ENCODE measurements at regions not wholly inside any gene's neighbourhood (a gene's known extent, or its start where the extent isn't known, plus 50 kb on each side); places are given as distances from the start of the nearest gene placed in this dataset.

DNA sequence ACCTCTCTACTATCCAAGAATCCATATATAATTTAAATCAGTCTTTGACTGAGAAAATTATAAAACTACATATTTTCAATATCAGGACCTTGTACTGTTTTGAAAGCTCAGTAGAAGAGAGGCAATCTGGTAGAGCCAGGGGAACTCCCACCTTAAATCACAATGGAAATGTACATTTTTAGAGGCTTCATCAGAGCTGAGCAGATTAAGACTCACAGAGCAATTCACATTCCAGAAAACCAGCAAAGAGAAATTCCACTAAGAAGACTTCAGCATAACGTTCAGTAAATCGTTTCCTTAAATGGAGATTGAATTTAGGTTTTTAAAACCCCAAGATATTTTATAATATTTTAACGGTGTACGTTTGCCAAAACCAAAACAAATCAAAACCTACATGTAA lies 227.8 kb upstream of the TRPM3 start:
- TF ChIP-seq, protein P1, sequence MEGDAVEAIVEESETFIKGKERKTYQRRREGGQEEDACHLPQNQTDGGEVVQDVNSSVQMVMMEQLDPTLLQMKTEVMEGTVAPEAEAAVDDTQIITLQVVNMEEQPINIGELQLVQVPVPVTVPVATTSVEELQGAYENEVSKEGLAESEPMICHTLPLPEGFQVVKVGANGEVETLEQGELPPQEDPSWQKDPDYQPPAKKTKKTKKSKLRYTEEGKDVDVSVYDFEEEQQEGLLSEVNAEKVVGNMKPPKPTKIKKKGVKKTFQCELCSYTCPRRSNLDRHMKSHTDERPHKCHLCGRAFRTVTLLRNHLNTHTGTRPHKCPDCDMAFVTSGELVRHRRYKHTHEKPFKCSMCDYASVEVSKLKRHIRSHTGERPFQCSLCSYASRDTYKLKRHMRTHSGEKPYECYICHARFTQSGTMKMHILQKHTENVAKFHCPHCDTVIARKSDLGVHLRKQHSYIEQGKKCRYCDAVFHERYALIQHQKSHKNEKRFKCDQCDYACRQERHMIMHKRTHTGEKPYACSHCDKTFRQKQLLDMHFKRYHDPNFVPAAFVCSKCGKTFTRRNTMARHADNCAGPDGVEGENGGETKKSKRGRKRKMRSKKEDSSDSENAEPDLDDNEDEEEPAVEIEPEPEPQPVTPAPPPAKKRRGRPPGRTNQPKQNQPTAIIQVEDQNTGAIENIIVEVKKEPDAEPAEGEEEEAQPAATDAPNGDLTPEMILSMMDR (conservative IDR thresholded peaks at IDR 0.05), result no peak
- no peak for TF ChIP-seq ZFX (IDR thresholded peaks at IDR 0.05)
- no peak overlapping the region for H3K27ac ChIP-seq

DNA sequence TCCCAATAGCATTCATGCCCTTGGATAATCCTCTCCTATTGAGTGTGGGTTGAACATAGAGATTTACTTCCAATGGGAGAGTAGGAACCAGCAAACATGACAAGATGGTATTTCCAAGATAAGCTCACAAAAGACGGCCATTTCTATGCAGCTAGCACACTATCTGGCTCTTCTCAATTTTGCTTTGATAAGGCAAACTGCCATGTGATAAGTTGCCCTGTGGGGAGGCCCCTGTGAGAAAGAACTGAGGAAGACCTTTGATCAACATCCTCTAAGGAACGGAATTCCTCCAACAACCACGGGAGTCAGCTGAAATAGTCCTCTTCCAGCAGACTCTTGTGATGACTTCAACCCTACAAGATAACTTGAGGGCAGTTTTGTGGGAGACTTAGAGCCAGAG lies 211.9 kb upstream of the TRPM3 start:
- no peak overlapping the region for H3K27ac ChIP-seq
- no peak for TF ChIP-seq ZFX (IDR thresholded peaks at IDR 0.05)
- TF ChIP-seq, protein P1 (conservative IDR thresholded peaks at IDR 0.05), result no peak

DNA sequence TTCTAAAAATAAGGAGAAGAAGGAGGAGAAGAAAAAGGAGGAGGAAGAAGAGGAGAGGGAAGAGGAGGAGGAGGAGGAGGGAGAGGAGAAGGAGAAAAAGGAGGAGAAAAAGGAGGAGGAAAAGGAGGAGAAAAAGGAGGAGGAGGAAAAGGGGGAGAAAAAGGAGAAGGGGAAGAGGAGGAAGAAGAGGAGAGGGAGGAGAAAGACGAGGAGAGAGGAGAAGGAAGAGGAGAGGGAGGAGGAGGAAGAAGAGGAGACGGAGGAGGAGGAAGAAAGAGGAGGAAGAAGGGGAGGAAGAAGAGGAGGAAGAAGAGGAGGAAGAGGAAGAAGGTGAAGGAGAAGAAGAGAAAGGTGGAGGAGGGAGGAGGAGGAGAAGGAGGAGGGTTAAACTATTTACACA lies 210.2 kb upstream of the TRPM3 start:
- no peak overlapping the region for H3K27ac ChIP-seq
- TF ChIP-seq, protein P1 (conservative IDR thresholded peaks at IDR 0.05), result no peak
- TF ChIP-seq ZFX (IDR thresholded peaks at IDR 0.05), result no peak

DNA sequence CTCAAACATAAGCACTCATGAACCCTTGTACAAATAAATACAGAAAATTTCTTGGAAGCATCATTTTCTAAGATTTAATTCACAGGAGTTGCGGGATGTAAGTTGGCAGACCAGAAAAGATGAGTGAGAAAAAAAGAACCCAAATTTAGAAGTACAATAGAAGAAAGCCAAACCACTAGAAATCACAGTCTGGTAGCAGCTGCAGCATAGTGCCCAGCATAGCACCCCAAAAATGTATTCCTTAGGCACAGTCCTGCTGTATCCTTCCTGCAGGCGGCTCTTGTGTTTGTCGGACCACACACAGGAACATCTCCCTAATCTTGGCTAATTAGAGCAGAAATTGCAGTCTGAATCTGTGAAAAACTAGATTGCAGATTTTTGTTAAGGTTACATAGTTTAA lies 208.5 kb upstream of the TRPM3 start:
- no peak for TF ChIP-seq ZFX (IDR thresholded peaks at IDR 0.05)
- TF ChIP-seq, protein P1 (conservative IDR thresholded peaks at IDR 0.05), result no peak
- H3K27ac ChIP-seq, result no peak overlapping the region

DNA sequence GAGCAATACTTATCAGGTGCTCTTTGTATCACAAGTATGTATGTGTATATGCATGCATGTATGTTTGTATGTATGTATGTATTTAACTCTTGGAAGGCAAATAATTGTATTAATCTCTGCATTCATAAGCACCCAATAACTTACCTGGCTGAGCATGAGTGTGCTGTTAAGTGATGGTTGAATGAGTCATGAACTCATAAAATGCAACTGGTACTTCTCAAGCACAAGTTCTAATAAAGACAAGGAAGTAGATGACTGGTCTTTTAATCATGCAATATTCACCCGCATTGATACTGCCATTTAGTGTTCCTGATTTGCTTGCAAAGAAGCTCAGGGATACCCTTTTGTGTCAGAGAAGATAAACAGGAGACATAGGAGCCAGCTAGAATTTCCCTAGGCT lies 204.9 kb upstream of the TRPM3 start:
- TF ChIP-seq ZFX (IDR thresholded peaks at IDR 0.05), result no peak
- TF ChIP-seq, protein P1 (conservative IDR thresholded peaks at IDR 0.05), result no peak
- no peak overlapping the region for H3K27ac ChIP-seq

DNA sequence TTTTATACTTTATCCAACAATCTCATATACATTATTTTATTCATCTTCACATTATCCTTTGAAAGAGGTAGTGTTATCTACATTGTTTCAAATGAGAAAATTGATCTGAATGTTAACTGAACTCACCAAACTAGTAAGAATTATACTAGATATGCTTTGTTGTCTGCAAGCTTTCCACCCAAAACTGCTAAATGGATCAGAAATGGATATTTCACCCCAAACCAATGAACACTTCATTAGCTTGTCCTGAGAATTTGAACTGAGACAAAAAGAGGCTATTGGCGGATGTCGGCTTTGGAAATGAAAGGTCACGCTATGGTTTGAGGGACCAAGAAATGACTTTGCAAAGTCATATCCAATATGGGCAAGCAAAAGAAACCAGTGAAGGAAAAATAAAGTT lies 201.9 kb upstream of the TRPM3 start:
- TF ChIP-seq ZFX (IDR thresholded peaks at IDR 0.05), result no peak
- TF ChIP-seq, protein P1 (conservative IDR thresholded peaks at IDR 0.05), result no peak

DNA sequence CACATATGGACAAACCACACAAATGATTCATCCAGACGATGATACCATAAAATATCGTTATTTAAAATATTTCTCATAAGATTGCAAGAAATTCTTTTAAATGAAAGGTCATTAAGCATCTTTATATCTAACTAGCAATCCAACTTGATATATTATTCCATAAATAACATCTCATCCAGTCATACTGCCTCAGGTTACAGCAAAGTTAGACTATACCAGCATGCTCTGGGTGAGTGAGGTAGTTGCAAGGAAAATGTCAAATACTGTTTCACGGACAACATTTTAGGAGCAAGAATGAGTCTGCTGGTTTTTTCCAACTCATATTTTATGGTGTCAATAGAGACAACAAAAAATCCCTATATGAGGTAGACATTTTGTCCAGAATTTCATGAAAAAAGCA lies 200.9 kb upstream of the TRPM3 start:
- H3K27ac ChIP-seq, result no peak overlapping the region
- no peak for TF ChIP-seq ZFX (IDR thresholded peaks at IDR 0.05)
- TF ChIP-seq, protein P1 (conservative IDR thresholded peaks at IDR 0.05), result no peak

More for the DNA sequence above, 201.9 kb upstream of the TRPM3 start:
- no peak overlapping the region for H3K27ac ChIP-seq
